HCT116 (cell line): ENCODE measurements at regions not wholly inside any gene's neighbourhood (a gene's known extent, or its start where the extent isn't known, plus 50 kb on each side); places are given as distances from the start of the nearest gene placed in this dataset.

ENCODE experiments used
- ATAC-seq: fragments of 200-7000 bp; cut with Tn5 transposase; 2 replicates; pipeline ENCODE4 v1.9.1; 2020; ENCODE audit warnings: mild to moderate bottlenecking, moderate library complexity
- BruUV-seq: library from RNA; stranded (reverse); fragments of 400-500 nt; replicated peaks from 2 replicates; lab custom pipeline; 2021; lab: Mats Ljungman, UMichigan
- CTCF ChIA-PET: fragments of 300-600 bp; sonication (Branson Sonifier 250); formaldehyde crosslinking; loops from one replicate; lab custom pipeline; 2021; ENCODE audit warnings: antibody characterized with exemption; lab: Charles Lee
- POLR2A ChIA-PET: fragments of 300-600, 350-600 bp; sonication (Branson Sonifier 250); formaldehyde crosslinking; loops from one replicate; lab custom pipeline; 2021; ENCODE audit warnings: antibody characterized with exemption; lab: Charles Lee
- RAD21 ChIA-PET, 2 experiments: fragments of 300-600 bp; sonication (Branson Sonifier 250); formaldehyde crosslinking; loops; one replicate each; lab custom pipeline; 2023; ENCODE audit warnings: low total read pairs in 2 of 2; ENCODE audit not compliant: uncharacterized antibody in 2 of 2, unreplicated experiment in 2 of 2, low non-redundant PET in 1 of 2; lab: Charles Lee
- DNase-seq: peaks from one replicate; pipeline ENCODE4 v3.0.0-alpha.2; 2010; ENCODE audit warnings: low read depth, low spot score
- H2AFZ ChIP-seq: fragments of 200-600 bp; shearing (Covaris generic), sonication (generic); 2 replicates; pipeline ENCODE4 v1.6.1; 2017; ENCODE audit warnings: low read depth, mixed run types, mixed read lengths, antibody characterized with exemption, low read length; ENCODE audit not compliant: poor library complexity, severe bottlenecking
- H3K27ac ChIP-seq: 2 replicates; pipeline ENCODE4 v1.5.1; 2012; ENCODE audit warnings: low read depth, low read length
- H3K27me3 ChIP-seq: fragments of 200-600 bp; sonication (generic); 2 replicates; pipeline ENCODE4 v1.6.1; 2016; ENCODE audit warnings: mixed run types, low read length, mixed read lengths; ENCODE audit not compliant: insufficient read depth
- H3K36me3 ChIP-seq, 2 experiments: fragments of 200-500 bp in 1 of 2; fragments of 200-600 bp in 1 of 2; sonication (Bioruptor generic) in 1 of 2; sonication (generic) in 1 of 2; 2 replicates each; pipeline versions ENCODE4 v1.5.1 to v1.6.1; 2014 to 2016; ENCODE audit warnings: low read length in 2 of 2, inconsistent platforms in 1 of 2, mixed read lengths in 1 of 2, mixed run types in 1 of 2; ENCODE audit not compliant: insufficient read depth in 2 of 2, control insufficient read depth in 1 of 2
- H3K4me1 ChIP-seq, 2 experiments: fragments of 200-600 bp in 1 of 2; sonication (generic) in 1 of 2; 2 replicates each; pipeline versions ENCODE4 v1.5.1 to v1.6.1; 2012 to 2017; ENCODE audit warnings: low read length in 2 of 2, inconsistent platforms in 1 of 2, mild to moderate bottlenecking in 1 of 2, mixed read lengths in 1 of 2, mixed run types in 1 of 2, moderate library complexity in 1 of 2; ENCODE audit not compliant: insufficient read depth in 2 of 2, control insufficient read depth in 1 of 2
- H3K4me2 ChIP-seq: fragments of 200-600 bp; sonication (generic); 2 replicates; pipeline ENCODE4 v1.6.1; 2017; ENCODE audit warnings: mixed run types, low read length, mixed read lengths
- H3K4me3 ChIP-seq, 2 experiments: fragments of 200-600 bp in 1 of 2; sonication (generic) in 1 of 2; replicated peaks in 1 of 2; 2 replicates each; pipeline ENCODE4 v1.5.1; 2011 to 2016; ENCODE audit warnings: low read length in 2 of 2, control low read depth in 1 of 2, low read depth in 1 of 2, mild to moderate bottlenecking in 1 of 2, mixed read lengths in 1 of 2, mixed run types in 1 of 2
- H3K79me2 ChIP-seq: fragments of 200-600 bp; sonication (generic); 2 replicates; pipeline ENCODE4 v1.6.1; 2017; ENCODE audit warnings: mild to moderate bottlenecking, mixed run types, low read length, moderate library complexity, mixed read lengths; ENCODE audit not compliant: insufficient read depth
- H3K9ac ChIP-seq: fragments of 200-600 bp; sonication (generic); 2 replicates; pipeline ENCODE4 v1.6.1; 2016; ENCODE audit warnings: low read length, mixed read lengths
- H3K9me2 ChIP-seq: fragments of 200-600 bp; sonication (generic), shearing (Covaris generic); 2 replicates; pipeline ENCODE4 v1.6.1; 2017; ENCODE audit warnings: mixed run types, mild to moderate bottlenecking, moderate library complexity; ENCODE audit not compliant: insufficient read depth
- H3K9me3 ChIP-seq, 2 experiments: fragments of 200-500 bp in 1 of 2; fragments of 200-600 bp in 1 of 2; sonication (Bioruptor generic) in 1 of 2; sonication (generic) in 1 of 2; 2 replicates each; pipeline ENCODE4 v1.6.1; 2014 to 2017; ENCODE audit warnings: low read length in 2 of 2, mixed read lengths in 2 of 2, inconsistent platforms in 1 of 2, low read depth in 1 of 2, mild to moderate bottlenecking in 1 of 2, mixed run types in 1 of 2, moderate library complexity in 1 of 2; ENCODE audit not compliant: control insufficient read depth in 1 of 2, insufficient read depth in 1 of 2
- H4K20me1 ChIP-seq: fragments of 200-600 bp; sonication (generic), shearing (Covaris generic); 2 replicates; pipeline ENCODE4 v1.6.1; 2017; ENCODE audit warnings: mixed run types, mild to moderate bottlenecking, moderate library complexity; ENCODE audit not compliant: insufficient read depth
- ATF3 ChIP-seq: IDR thresholded peaks from 2 replicates; pipeline ENCODE4 v1.6.1; 2012
- CTCF ChIP-seq, 3 experiments: fragments of 200-600 bp in 1 of 3; sonication (generic) in 1 of 3; IDR thresholded peaks in 2 of 3; conservative IDR thresholded peaks in 1 of 3; 2 replicates each; pipeline ENCODE4 v1.5.1; 2012 to 2017; ENCODE audit warnings: low read depth in 2 of 3, low read length in 2 of 3, antibody characterized with exemption in 1 of 3, borderline replicate concordance in 1 of 3, control low read depth in 1 of 3, mild to moderate bottlenecking in 1 of 3, mixed read lengths in 1 of 3, mixed run types in 1 of 3, moderate library complexity in 1 of 3; ENCODE audit not compliant: insufficient read depth in 1 of 3
- EZH2 ChIP-seq: fragments of 200-600 bp; sonication (generic); IDR thresholded peaks from 2 replicates; pipeline ENCODE4 v1.6.1; 2017; ENCODE audit warnings: antibody characterized with exemption, mixed run types
- EZH2phosphoT487 ChIP-seq: fragments of 200-600 bp; IDR thresholded peaks from 2 replicates; pipeline ENCODE4 v1.6.1; 2018; ENCODE audit warnings: antibody characterized with exemption, borderline replicate concordance
- FOSL1 ChIP-seq: IDR thresholded peaks from 2 replicates; pipeline ENCODE4 v1.6.1; 2012; ENCODE audit warnings: low read depth
- JUND ChIP-seq: IDR thresholded peaks from 2 replicates; pipeline ENCODE4 v1.6.1; 2012
- MAX ChIP-seq: IDR thresholded peaks from 2 replicates; pipeline ENCODE4 v1.6.1; 2012
- POLR2AphosphoS5 ChIP-seq: IDR thresholded peaks from 2 replicates; pipeline ENCODE4 v1.6.1; 2011; ENCODE audit warnings: mild to moderate bottlenecking, low read depth, low read length, moderate library complexity
- REST ChIP-seq: IDR thresholded peaks from 2 replicates; pipeline ENCODE4 v1.6.1; 2012; ENCODE audit warnings: low read depth
- TCF7L2 ChIP-seq: IDR thresholded peaks from 2 replicates; pipeline ENCODE4 v1.7.0; 2011; ENCODE audit warnings: borderline replicate concordance, inconsistent platforms; ENCODE audit not compliant: insufficient read depth, insufficient read length; ENCODE audit errors: extremely low read depth
- YY1 ChIP-seq: IDR thresholded peaks from 2 replicates; pipeline ENCODE4 v1.6.1; 2011; ENCODE audit warnings: low read length, low read depth, moderate library complexity, mild to moderate bottlenecking; ENCODE audit not compliant: insufficient replicate concordance; ENCODE audit errors: extremely low read depth
- ZBTB33 ChIP-seq: IDR thresholded peaks from 2 replicates; pipeline ENCODE4 v1.6.1; 2011; ENCODE audit warnings: mild to moderate bottlenecking, low read length, moderate library complexity; ENCODE audit not compliant: insufficient replicate concordance; ENCODE audit errors: extremely low read depth
- ZFX ChIP-seq: fragments of 450-650 bp; IDR thresholded peaks from 2 replicates; pipeline ENCODE4 v1.6.1; 2017
- intact Hi-C: fragments of 100-400 bp; cut with micrococcal nuclease; formaldehyde crosslinking; loops from 2 replicates; pipeline ENCODE4 v1.10.0; 2022

- Histone ChIP-seq H3K27me3 (no peaks in the 10 kb centered on the region), H3K4me1 (no peaks in the 10 kb centered on the region), H3K36me3 (no peaks in the 10 kb centered on the region), H3K27ac (no peak overlapping the region)
- POLR2A ChIA-PET, result no interaction called here
- no peak for TF ChIP-seq ATF3
- no peak for TF ChIP-seq YY1
- TF ChIP-seq CTCF (IDR thresholded peaks at IDR 0.05 in 2 of 3, conservative IDR thresholded peaks at IDR 0.05 in 1 of 3; ENCODE audit: borderline replicate concordance in 1 of 3, insufficient read depth in 1 of 3, low read depth in 2 of 3, low read length in 2 of 3), result no peak
- TF ChIP-seq JUND, result no peak
- TF ChIP-seq TCF7L2, result no peak
- TF ChIP-seq REST, result no peak
- TF ChIP-seq POLR2AphosphoS5, result no peak
- no peak for TF ChIP-seq ZFX
- no peak for TF ChIP-seq EZH2phosphoT487
- TF ChIP-seq FOSL1, result no peak
- TF ChIP-seq EZH2, result no peak
- TF ChIP-seq MAX, result no peak
- TF ChIP-seq ZBTB33, result no peak
- TF ChIP-seq, all 23 proteins: peak for 0
- DNase-seq (no peak), ATAC-seq (no peak)
- intact Hi-C loops, result no loop called here
- Histone ChIP-seq H3K4me3 (no peak overlapping the region), H3K79me2 (no peaks in the 10 kb centered on the region), H4K20me1 (no peaks in the 10 kb centered on the region), H3K9me2 (no peaks in the 10 kb centered on the region), H2AFZ (no peak overlapping the region), H3K9ac (no peak overlapping the region), H3K9me3 (no peaks in the 10 kb centered on the region), H3K4me2 (no peak overlapping the region)
- CTCF ChIA-PET, result no interaction called here
- RAD21 ChIA-PET, result no interaction called here
- no TSS peak for BruUV-seq
Observed at GRCh38 chrX:149392921-149393320, 112.2 kb downstream of the IDS start.
